BJ (cell line): ENCODE measurements at regions not wholly inside any gene's neighbourhood (a gene's known extent, or its start where the extent isn't known, plus 50 kb on each side); places are given as distances from the start of the nearest gene placed in this dataset.

ENCODE experiments used
- CTCF ChIA-PET: fragments of 350-600 bp; formaldehyde crosslinking; extraction: SDS; loops from one replicate; lab custom pipeline; 2021; ENCODE audit warnings: antibody characterized with exemption, inconsistent platforms; lab: Yijun Ruan, JAX
- POLR2A ChIA-PET: fragments of 300-600 bp; sonication (Branson Sonifier 250); formaldehyde crosslinking; extraction: SDS; loops from one replicate; lab custom pipeline; 2021; ENCODE audit warnings: antibody characterized with exemption; lab: Charles Lee
- DNase-seq: peaks from one replicate; pipeline ENCODE4 v3.0.0-alpha.2; 2011; ENCODE audit warnings: low read depth
- H3K27me3 ChIP-seq: 2 replicates; pipeline ENCODE4 v1.6.0; 2011; ENCODE audit warnings: low read length; ENCODE audit not compliant: control insufficient read depth, insufficient read depth
- H3K36me3 ChIP-seq: 2 replicates; pipeline ENCODE4 v1.5.1; 2011; ENCODE audit warnings: low read length; ENCODE audit not compliant: control insufficient read depth, insufficient read depth
- H3K4me3 ChIP-seq: 2 replicates; pipeline ENCODE4 v1.5.1; 2011; ENCODE audit warnings: low read depth, mild to moderate bottlenecking, control low read depth, low read length
- TF ChIP-seq, protein P1 (sequence below): IDR thresholded peaks from 2 replicates; pipeline ENCODE4 v1.5.1; 2011; ENCODE audit warnings: low read depth, mild to moderate bottlenecking, control low read depth, inconsistent platforms, low read length, moderate library complexity; ENCODE audit not compliant: insufficient read depth

DNA sequence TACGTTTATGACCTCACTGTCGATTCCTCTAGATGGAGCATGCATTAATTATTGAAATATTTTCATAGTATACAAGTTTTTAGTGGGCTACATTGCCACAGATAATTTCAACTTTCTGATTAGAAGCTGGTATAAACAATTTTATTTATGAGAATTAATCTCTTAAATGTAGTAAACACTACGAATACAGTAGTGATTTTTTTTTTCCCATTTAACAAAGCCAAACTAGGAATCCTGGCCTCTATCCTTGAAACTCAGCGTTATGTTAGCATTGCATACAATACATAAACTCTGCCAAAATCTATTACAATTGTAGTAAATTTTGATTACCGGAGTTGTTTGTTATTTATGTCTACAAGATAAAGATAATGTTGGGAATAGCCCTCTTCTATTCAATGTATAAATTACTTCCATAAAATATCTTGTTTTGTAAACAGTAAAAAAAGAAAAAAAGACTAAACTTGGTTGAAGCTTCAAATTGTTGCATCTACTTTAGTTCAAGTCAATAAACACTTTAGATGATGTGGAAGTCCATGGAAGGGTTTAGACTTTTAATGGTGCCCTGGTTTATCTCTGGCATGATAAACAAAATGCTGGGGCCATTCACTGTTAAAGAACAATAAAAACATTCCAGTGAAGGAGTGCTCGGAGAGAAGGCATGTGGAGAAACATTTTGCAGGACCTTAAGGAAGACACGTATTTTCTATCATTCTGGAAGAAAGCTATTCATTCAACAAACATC lies 77.3 kb upstream of the NR2F2 start:
- Histone ChIP-seq H3K27me3 (no peaks in the 10 kb centered on the region), H3K36me3 (no peaks in the 10 kb centered on the region), H3K4me3 (no peak overlapping the region)
- TF ChIP-seq, protein P1, sequence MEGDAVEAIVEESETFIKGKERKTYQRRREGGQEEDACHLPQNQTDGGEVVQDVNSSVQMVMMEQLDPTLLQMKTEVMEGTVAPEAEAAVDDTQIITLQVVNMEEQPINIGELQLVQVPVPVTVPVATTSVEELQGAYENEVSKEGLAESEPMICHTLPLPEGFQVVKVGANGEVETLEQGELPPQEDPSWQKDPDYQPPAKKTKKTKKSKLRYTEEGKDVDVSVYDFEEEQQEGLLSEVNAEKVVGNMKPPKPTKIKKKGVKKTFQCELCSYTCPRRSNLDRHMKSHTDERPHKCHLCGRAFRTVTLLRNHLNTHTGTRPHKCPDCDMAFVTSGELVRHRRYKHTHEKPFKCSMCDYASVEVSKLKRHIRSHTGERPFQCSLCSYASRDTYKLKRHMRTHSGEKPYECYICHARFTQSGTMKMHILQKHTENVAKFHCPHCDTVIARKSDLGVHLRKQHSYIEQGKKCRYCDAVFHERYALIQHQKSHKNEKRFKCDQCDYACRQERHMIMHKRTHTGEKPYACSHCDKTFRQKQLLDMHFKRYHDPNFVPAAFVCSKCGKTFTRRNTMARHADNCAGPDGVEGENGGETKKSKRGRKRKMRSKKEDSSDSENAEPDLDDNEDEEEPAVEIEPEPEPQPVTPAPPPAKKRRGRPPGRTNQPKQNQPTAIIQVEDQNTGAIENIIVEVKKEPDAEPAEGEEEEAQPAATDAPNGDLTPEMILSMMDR, result no peak
- CTCF ChIA-PET, result no interaction called here
- POLR2A ChIA-PET, result interaction anchor here (1.0 kb wide), 1 partner anchor 23 kb away, joined by 6 read pairs; no protein-coding TSS in a partner anchor
- no peak for DNase-seq

DNA sequence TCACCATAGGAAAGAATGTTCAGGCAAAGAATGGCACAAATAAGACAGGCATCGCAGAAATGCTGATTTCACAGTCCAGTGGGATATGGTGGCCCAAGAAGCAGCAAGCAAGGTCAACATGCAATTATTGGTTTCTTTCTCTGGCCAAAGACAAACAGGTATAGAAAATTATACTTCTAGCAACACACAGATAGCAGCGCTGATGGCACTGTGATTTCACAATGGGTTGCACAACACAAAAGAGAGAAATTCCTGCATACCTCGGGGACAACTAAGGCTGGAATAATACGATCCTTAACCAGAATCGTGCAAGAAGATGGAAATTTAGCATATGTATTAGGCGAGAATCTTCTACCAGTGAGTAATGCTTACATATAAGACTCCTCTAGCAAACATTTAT lies 76.3 kb upstream of the NR2F2 start:
- no peak for DNase-seq
- Histone ChIP-seq H3K4me3 (no peak overlapping the region), H3K27me3 (no peaks in the 10 kb centered on the region), H3K36me3 (no peaks in the 10 kb centered on the region)
- TF ChIP-seq, protein P1, result no peak
- CTCF ChIA-PET, result no interaction called here
- POLR2A ChIA-PET, result interaction anchor here (1.0 kb wide), 1 partner anchor 22 kb away, joined by 6 read pairs; no protein-coding TSS in a partner anchor

DNA sequence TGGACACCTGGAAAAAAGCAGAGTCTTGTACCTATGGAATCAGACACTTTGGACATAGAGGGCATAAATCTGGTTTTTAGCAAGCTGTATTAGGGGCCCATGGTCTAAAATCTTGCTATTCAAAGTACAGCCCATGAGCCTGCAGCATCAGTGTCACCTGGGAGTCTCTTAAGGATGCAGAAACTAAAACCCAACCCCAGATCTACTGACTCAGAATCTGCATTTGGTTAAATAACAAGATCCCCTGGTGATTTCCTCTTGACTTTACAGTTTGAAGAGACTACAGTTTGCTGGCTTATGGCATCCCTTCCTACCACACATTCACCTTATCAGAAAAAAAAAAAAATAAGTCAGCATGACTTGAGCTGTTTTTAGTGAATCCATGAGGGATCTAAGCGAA lies 74.9 kb upstream of the NR2F2 start:
- TF ChIP-seq, protein P1, result no peak
- H3K27me3 ChIP-seq, result no peaks in the 10 kb centered on the region
- ChIA-PET POLR2A (no interaction called here), CTCF (interaction anchor here (0.9 kb wide), 1 partner anchor 16 kb away, joined by 3 read pairs; no protein-coding TSS in a partner anchor)
- H3K36me3 ChIP-seq, result no peaks in the 10 kb centered on the region
- no peak for DNase-seq
- H3K4me3 ChIP-seq, result no peak overlapping the region

DNA sequence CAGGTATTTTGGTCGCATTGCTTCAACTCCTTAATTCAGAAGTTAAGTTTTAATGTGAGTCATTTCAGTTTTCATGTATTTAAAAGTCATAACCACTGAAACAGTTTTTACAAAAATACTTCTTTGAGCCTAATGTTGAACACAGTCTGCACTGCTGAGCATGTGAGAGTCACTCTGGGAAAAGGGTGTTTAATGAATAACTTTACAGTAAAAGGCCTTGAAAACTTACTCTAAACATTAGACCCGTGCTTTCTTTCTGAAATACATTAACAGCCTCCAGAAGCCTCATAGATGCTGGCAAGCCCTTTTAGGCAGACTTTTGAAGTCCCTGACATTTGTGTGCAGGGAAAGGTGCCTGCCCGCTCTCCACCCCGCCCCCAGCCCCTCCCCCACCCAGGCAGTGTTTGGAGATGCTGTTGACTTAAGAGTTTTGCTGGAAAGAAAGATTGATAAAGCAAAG lies 68.9 kb upstream of the NR2F2 start:
- no peaks in the 10 kb centered on the region for H3K27me3 ChIP-seq
- no peaks in the 10 kb centered on the region for H3K36me3 ChIP-seq
- TF ChIP-seq, protein P1, result no peak
- H3K4me3 ChIP-seq, result no peak overlapping the region
- no peak for DNase-seq
- ChIA-PET POLR2A (interaction anchor here (1.2 kb wide), 1 partner anchor 66 kb away, joined by 5 read pairs; no protein-coding TSS in a partner anchor), CTCF (interaction anchor here (1.2 kb wide), 2 partner anchors 65 to 69 kb away, joined by 3 to 4 read pairs; partner anchors contain the start of gene NR2F2)

DNA sequence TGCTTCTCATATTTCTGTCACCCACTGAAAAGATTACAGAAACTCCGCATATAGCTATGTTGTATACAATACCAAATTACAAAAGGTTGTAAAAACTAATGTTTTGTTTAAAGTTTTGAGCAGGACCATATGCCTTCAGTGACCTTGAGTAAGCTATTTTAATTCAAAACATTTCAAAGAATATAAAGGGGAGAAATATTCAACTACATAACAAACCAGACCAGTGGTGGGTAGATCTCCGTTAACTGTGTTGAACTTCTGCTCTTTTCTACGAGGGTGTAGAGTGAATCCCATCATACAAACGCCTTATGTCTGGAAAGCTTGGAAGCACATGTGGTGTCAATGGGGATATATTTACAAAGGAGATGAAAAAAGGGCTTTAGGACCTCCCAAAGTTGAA lies 68.4 kb upstream of the NR2F2 start:
- Histone ChIP-seq H3K27me3 (no peaks in the 10 kb centered on the region), H3K36me3 (no peaks in the 10 kb centered on the region), H3K4me3 (no peak overlapping the region)
- CTCF ChIA-PET, result interaction anchor here (1.2 kb wide), 2 partner anchors 65 to 68 kb away, joined by 3 to 4 read pairs; partner anchors contain the start of gene NR2F2
- POLR2A ChIA-PET, result interaction anchor here (1.2 kb wide), 1 partner anchor 65 kb away, joined by 5 read pairs; no protein-coding TSS in a partner anchor
- TF ChIP-seq, protein P1, result no peak
- DNase-seq, result no peak
